DMS153 treated with DMSO at 0.1 percent for 48 hours (cell line): ENCODE measurements at regions not wholly inside any gene's neighbourhood (a gene's known extent, or its start where the extent isn't known, plus 50 kb on each side); places are given as distances from the start of the nearest gene placed in this dataset.
"Not testable (repeated sequence)": the region's sequence is repeated elsewhere in the genome, so short reads cannot be mapped to it uniquely, and the experiment has no call there.

ENCODE experiments used
- DNase-seq: peaks from one replicate; lab custom pipeline; 2025; ENCODE audit not compliant: unreplicated experiment; lab: John Stamatoyannopoulos, UW

DNA sequence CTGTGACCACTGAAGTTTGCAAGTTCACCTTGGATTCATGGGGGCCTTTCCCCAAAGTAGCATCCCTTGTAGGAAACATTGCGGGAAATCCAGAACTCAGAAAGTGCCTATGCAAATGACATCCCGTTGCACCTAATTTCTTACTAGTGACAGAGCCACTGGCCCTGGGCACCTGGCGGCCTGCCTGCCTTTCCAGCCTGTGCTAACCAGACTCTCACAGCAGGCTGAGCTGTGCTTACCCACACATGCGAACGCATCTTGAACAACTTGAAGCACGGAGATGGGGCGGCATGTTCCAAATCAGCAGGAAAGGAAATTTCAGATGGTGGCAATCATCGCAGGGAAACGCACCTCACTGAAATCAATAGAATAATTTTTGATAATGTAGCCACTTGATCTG, 405.8 kb downstream of the TMEM182 start:
- no peak for DNase-seq

DNA sequence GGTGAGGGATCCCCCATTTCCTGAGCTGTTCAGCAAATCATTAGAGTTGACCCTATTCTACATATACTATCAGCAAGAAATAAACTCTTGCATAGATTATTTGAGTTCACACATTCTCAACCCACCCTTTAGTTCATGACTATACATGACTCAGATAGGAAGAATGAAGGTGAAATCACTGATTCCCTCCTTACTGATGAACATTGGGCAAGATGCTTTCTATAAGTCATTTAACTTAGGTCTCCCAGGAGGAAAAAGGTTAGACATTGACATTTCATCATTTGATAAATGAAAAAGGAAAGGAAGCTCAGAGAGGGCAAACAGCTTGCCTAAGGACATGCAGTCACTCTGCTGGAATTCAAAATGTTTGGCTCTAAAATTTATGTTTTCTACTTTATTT, 408.0 kb downstream of the TMEM182 start:
- DNase-seq: no peak

DNA sequence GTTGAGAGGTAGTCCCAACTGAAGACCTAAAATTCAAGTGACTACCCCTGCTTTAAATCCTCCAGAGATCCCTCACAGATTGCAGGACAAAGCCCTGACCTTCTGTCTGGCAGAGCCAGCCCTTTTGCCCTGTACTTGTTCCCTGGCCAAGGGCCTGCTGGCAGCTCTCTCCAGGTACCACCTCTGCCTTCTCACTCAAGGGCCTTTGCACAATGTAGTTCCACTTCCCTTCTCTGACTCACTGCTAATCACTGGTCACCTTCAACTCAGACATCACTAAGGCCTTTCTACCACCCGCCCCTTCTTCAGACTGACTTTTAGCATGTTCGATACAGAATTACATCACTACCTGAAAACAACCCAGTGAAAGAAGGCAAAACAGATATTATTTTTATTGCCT, 411.0 kb downstream of the TMEM182 start:
- no peak for DNase-seq

DNA sequence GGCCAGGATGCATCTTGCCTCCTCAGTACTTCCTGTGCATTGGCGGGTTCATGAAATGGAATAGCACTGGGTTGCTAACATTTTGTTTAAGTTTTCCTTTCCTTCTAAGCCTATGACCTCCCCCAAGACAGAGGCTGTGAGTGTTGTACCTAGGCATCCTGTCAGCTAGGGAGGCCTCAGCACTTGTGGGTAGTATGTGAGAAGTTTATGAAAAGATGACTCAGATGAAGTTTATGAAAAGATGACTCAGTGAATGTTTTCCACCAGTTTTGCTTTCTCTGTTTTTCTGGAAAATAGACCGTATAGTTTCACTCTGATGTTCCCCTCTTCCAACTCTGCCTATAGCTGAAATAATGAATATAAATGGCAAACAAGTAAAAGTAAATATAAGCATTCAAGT, 412.9 kb downstream of the TMEM182 start:
- DNase-seq: no peak

DNA sequence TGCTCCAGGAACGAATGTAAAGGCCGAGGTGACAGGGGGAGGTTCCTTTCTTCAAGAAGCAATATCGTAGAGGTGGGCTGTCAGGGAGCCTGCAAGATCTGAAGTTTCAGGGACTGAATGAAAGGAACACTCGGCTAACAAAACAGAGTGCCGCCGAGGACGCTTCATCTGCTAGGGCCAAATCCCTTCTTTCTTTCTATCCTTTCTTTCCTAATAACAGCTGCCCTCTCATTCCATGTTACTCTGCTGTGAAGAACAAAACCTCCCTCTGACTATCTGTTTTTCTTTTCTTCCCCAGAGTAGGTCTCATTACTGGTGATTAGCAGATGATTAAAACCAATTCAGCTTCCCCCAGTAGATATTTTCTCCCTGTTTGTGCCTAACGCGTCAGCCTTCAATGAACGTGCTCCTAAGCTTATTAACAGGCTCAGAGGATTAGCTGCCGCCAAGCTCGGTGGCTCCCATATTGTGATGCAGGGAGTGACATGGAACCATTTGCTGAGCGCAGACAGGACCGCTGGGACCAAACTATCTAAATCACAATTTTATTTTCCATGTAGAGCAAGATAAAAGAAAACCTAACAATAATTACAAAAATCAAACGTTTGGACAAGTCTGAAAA, 414.6 kb downstream of the TMEM182 start:
- DNase-seq: no peak

DNA sequence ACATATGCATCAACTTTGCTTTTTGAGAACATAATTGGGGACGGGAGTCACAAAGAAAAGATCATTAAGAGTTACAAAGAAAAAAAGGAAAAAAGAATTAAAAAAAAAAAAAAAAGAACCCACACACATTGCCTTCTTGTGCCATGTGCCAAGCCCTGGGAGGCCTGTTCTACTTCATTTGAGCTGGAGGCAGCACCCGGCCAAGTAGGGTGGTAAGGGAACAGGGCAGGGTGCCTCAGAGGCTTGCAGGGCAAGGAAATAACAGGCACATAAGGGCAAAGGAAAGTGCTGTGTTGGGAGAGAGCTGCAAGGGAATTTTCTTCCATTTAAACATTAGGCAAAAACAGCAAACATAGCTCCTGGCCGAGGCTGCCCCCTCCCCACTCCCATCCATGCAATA, 418.0 kb downstream of the TMEM182 start:
- DNase-seq: no peak

DNA sequence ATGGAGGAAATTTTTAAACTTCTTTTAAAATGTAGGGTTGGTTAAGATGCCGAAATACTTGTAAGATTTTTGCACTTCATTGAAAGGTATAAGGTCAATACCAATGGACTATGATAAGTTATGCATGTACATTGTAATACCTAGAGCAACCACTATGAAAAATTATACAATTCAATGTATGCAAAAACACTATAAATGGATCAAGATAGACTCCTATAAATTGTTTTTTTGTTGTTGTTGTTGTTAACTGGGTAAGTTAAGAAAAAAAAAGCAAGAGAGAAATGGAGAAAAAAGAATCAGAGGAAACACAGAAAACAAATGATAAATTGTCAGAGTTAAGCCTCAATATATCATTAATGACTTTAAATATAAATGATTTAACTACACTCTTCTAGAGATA, 421.2 kb downstream of the TMEM182 start:
- DNase-seq: no peak

DNA sequence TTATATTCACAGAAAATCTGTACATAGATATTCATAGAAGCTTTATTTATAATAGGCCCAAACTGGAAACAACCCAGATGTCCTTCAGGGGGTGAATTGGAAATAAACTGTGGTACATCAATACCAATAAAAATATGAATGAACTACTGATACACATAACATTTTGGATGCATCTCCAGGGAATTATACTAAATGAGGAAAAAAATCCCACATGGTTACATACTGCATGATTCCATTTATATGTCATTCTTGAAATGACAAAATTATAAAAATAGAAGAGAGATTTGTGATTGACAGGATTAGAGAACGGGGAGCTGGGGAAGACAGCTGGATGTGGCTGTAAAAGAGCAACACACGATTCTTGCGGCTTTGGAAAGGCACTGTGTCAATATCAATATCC, 435.0 kb downstream of the TMEM182 start:
- no peak for DNase-seq

DNA sequence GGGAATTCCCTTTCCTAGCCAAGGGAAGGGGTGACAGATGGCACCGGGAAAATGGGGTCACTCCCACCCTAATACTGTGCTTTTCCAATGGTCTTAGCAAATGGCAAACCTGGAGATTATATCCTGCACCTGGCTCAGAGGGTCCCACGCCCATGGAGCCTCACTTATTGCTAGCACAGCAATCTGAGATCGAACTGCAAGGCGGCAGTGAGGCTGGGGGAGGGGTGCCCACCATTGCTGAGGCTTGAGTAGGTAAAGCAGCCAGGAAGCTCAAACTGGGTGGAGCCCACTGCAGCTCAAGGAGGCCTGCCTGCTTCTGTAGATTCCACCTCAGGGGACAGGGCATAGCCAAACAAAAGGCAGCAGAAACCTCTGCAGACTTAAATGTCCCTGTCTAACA, 438.9 kb downstream of the TMEM182 start:
- DNase-seq: not testable (repeated sequence)

DNA sequence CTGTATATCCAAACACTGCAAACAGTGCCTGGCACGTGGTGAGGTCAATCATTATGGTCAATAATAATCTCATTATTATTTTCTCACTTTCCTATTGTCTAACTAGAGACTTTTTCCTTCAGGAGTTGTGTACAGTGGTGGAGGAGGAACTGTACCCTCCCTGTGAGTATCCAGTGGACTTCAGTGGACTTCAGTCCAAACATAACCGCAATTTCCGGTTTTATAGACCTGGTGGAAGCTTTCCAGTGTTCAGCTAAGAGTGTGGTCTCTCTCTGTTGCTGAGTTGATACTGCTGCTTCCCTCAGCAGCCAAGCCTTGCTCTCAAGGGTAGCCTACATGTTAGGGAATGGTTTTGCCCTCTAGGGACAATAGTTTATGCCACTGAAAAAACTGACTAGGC, 447.1 kb downstream of the TMEM182 start:
- DNase-seq: no peak

DNA sequence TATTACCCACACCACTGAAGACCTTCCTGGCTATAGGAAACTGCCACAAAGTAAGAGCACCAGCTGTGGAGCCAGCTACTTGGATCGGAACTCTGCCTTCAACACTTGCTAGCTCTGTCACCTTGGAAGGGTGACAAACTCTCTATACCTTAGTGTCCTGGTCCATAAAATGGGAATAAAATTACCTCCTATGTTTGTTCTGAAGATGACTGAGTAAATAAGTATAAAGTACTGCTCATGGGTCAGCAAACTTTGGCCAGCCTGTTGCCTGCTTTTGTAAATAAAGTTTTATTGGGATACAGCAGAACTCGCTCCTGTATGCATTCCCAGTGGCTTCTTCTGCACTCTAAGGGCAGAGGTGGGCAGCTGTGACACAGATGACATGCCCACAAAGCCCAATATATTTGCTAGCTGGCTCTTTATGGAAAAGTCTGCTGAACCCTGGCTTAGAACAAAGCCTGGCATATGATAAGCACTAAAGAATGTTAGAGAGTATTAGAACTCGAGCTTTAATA, 451.3 kb downstream of the TMEM182 start:
- no peak for DNase-seq

DNA sequence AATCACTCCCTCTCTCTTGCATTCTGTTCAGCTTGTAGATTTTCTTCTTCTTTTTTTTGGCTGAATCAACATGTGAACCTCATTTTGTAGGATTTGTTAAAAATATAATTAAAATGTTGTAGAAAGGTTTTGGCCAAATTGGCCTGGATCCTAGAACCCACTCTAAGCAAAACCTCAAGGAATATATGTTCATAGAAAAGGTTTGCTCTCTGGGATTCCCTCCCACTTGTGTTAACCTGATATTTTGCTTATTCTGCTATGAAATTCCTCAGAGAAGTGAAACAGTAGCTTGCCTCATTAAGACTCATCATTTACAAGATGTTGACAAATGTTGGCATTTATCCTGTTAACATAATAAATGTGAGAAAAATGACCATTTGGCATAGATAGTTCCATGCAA, 456.7 kb downstream of the TMEM182 start:
- no peak for DNase-seq

DNA sequence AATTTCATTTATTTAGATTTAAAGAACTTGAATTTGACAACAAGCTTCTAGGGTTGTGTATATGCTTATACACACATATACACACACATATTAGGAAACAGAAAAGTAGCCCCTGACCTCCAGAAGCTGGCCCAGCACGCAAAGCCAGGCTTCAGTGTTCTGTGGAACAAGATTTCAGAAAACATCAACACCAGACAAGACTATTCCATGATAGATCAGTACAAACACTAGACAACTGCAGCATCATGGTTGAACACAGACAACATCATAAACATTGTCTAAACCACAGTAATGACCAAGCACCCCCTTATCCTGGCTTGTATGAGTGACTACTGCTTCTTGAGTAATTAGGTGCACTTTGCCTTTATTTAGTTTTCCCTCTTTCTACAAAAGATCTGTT, 457.6 kb downstream of the TMEM182 start:
- DNase-seq: no peak

DNA sequence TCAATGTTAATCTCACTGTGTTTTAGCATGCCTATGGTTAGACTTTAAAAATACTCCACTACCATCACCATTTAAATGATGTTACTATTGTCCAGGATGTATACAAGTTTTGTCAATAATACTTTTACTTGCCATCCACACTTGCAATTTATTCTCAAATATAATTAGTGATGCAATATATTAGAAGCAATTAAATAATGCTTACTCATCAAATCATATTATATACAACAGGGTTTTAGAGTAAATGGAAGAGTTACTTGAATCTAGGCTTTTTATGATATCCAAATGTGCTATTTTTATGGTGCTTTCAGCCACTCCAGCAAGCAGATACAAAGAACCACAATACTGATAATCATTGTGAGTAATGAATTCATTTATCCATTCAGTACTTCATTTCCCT, 461.1 kb downstream of the TMEM182 start:
- no peak for DNase-seq

DNA sequence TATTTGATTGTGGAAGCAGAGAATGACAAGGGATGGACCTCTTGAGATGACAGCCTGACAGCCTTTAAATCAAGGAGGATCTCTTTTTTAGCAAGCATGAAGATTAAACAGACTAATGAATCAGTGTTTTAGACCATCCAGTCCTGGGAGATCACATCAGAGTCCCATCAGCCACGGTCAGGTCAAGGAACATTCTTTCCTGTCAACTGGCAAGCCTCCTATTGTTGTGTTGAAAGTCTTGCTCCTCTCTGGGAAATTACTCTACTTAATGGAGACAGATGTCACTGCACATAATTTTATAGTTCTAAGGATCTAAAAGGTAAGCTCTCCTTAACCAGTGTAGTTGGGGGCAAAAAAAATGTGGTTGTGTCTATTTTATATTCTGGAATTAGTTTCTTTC, 469.0 kb downstream of the TMEM182 start:
- DNase-seq: no peak

DNA sequence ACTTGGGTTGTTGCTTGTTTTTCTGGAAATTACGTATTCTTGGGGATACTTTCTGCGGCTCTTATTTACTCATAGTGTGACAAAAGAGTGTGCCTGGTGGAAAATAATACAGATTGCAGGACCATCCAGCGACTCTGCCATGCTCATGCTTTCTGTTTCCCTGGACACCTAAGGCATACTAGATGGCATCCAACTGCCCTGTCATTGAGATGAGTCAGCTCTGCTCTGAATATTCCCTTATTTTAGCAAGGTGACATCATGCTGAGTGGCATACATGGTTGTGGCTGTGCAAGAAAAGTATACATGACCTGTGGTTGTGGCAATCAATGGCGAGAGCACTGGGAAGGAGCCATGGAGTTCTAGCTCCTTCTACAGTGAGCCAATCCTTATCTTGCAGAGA, 471.0 kb downstream of the TMEM182 start:
- DNase-seq: no peak

DNA sequence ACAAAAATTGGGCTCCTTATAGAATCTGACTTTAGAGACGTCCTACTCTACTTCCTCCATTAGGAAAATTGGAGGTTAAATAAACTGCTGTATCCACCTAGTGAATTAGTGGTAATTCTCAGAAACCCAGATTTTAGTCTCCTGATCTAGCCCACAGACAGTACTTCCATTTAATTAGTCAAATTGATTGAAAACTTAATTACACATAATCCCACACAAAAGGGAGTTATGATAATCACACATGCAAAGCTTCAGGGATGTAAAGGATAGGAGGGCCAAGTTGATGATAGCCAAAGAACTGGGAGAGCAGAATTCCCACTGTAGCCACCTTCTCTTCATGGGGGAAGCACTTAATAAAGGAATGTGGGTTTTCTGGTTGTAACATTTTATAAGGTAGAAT, 471.9 kb downstream of the TMEM182 start:
- DNase-seq: no peak

DNA sequence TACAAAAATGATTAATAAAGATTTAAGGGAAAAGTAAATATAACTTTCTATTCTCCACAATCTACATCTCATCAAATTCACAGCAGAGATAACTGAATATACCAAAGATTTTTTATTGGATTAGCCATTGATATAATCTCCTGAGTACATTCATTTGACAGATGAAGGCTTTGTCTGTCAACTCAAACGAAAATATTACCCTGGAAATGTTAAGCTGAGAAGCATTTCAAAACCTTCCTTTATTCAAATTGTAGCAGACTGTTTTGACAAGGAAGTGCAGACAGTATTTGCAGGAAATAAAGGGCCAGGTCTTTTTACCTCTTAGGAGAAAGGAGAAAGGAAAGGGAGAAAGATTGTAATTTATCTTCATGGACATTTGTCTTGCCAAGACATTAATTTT, 473.5 kb downstream of the TMEM182 start:
- DNase-seq: no peak

DNA sequence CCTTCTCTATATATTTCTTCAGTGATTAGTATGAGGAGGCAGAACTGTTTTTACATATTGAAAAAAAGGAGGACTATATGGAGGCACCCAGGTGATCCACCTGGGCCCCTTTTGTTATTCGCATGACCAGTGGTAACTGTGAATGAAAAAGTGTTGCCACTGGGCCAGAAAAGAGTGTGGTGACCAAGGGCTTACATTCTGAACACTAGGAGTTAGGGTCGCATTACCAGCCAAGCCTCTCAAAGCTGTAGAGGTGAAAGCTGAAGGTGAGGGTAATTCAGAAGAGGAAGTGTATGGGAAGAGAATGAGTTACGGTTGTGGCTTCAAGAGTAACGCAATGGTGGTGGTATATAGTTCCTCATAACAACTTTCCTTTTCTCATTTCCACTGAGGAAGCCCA, 487.6 kb downstream of the TMEM182 start:
- DNase-seq: no peak

DNA sequence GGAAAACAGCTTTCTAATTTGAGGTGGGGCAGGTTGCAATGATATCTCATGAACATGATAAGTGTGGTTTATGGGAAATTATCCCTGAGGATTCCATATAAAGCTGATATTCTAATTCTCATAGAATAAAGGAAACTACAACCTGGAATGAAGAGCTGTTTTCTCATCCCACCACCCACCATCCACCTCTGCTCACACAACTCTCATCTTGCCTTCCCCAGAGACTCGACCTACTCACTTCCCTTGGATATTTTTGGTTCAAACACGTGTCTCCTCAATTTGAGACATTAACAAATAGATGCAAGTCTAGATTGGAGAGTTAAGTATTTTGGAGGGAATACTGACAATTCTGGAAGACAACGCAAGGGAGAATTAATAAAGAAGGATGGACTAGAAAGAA, 490.9 kb downstream of the TMEM182 start:
- no peak for DNase-seq

DNA sequence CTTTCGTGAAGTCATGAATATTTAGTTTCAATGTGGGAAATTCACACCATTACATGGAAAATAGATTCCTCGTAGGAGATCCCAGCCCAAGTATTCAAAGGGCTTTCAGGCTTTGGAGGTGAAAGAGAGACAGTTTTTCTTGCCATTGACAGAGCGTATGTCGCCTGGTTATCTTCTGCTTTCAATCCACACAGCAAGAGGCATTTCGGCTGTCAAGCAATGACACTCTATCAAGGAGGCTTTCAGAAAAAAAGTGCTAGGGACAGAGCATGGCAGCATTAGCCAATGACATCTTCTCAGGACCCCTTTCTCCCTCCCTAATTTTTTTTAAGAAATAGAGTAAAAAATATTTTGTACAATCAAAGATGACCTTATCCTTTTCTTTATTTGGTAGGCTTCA, 492.8 kb downstream of the TMEM182 start:
- DNase-seq: no peak

DNA sequence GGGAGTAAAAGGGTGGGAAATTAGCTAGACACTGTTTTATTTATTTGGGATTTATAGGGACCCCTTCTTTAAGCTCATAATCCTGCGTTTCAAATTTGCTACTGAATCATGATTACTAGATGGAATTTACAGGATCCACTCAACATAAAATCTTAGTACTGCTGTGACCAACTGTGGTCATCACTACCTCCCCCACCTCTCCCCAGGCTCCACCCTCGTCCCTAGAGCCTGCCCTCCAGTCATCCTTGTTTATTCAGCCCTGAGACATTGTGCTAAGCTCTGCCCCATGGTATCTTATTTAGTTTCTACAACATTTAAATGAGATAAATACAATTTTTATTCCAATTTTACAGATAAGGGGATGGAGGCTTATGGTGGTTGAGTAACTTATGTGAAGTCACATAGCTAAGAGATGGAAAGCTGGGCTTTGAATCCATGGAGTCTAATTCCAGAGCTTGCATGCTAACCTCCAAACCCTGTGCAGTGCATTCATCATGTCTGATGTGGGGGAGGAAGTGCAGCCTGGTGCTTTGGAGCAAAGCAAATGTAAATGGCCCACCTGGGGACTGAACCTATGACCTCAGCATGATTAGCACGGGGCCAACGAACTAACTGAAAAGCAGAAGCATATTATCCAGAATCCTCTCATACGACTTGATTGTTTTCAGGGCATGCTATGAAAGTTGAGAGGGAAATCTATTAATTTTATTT, 502.4 kb downstream of the TMEM182 start:
- DNase-seq: no peak

DNA sequence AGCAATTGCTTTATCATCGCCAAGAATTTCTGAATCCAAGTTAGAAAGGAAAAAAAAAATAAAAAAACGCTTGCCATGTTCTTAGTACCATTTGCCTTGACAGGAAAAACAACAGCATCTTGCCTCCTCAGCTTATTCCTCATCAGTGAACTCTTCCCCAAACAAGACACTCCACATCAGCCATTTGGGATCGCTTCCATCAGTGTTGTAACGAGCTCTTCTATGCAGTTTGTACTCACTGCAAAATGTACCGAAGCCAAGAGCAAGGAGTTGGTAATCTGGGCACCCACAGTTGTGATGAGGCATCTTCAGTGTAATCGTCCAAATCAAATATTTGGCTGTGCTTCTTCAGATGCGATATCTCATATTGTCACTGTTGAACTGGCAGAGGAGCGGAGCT, 503.7 kb downstream of the TMEM182 start:
- DNase-seq: no peak
